LNCAP (cell line): ENCODE measurements at regions not wholly inside any gene's neighbourhood (a gene's known extent, or its start where the extent isn't known, plus 50 kb on each side); places are given as distances from the start of the nearest gene placed in this dataset.

Experiments
- CTCF ChIP-seq: fragments of 450-650 bp; IDR thresholded peaks from 2 replicates; pipeline ENCODE4 v1.5.1; 2017; ENCODE audit warnings: mild to moderate bottlenecking

GRCh38 chr3:152208439-152208838 lies 60.3 kb upstream of the MBNL1 start:
- no peak for TF ChIP-seq CTCF

- TF ChIP-seq CTCF = no peak
These were observed 59.7 kb upstream of the MBNL1 start for GRCh38 chr3:152209060-152209459.

GRCh38 chr3:152209776-152210175 lies 59.0 kb upstream of the MBNL1 start:
- no peak for TF ChIP-seq CTCF

- TF ChIP-seq CTCF = no peak
These were observed 58.0 kb upstream of the MBNL1 start for GRCh38 chr3:152210697-152211096.

- no peak for TF ChIP-seq CTCF
These were observed 57.1 kb upstream of the MBNL1 start for GRCh38 chr3:152211655-152212054.

- TF ChIP-seq CTCF = no peak
These were observed 55.5 kb upstream of the MBNL1 start for GRCh38 chr3:152213203-152213602.

- TF ChIP-seq CTCF = no peak
These were observed 54.8 kb upstream of the MBNL1 start for GRCh38 chr3:152213938-152214337.

- no peak for TF ChIP-seq CTCF
These were observed 50.1 kb upstream of the MBNL1 start for GRCh38 chr3:152218602-152219001.
